Transverse colon (tissue), 3 donors: ENCODE measurements at regions not wholly inside any gene's neighbourhood (a gene's known extent, or its start where the extent isn't known, plus 50 kb on each side); places are given as distances from the start of the nearest gene placed in this dataset.

ENCODE experiments used
- CTCF ChIP-seq, 5 experiments: fragments of 200-600 bp in 3 of 5; fragments of 450-650 bp in 2 of 5; sonication (generic) in 3 of 5; IDR thresholded peaks; 1 replicate in 2 of 5; 2 replicates in 3 of 5; pipeline ENCODE4 v1.5.1; 2016 to 2017; ENCODE audit warnings: antibody characterized with exemption in 5 of 5, inconsistent platforms in 3 of 5, mild to moderate bottlenecking in 2 of 5, moderate library complexity in 1 of 5
- EP300 ChIP-seq: sonication (generic); formaldehyde crosslinking; IDR thresholded peaks from one replicate; pipeline ENCODE4 v1.6.1; 2017; ENCODE audit warnings: antibody characterized with exemption, low read depth
- POLR2A ChIP-seq: fragments of 450-650 bp; IDR thresholded peaks from one replicate; pipeline ENCODE4 v1.6.1; 2016; ENCODE audit warnings: antibody characterized with exemption, mild to moderate bottlenecking, moderate library complexity

GRCh38 chr4:148747721-148748268 is 305.6 kb upstream of the NR3C2 start:
- no peak for TF ChIP-seq CTCF (IDR thresholded peaks at IDR 0.05)
- no peak for TF ChIP-seq EP300
- no peak for TF ChIP-seq POLR2A
